Stimulated activated effector memory CD8-positive, alpha-beta T cell treated with anti-CD3 and anti-CD28 coated beads, Interleukin-12 subunit alpha, Interleukin-12 subunit beta, amount 100 ng/mL, for 72 hours (primary cell): ENCODE measurements at regions not wholly inside any gene's neighbourhood (a gene's known extent, or its start where the extent isn't known, plus 50 kb on each side); places are given as distances from the start of the nearest gene placed in this dataset.

ENCODE experiments used
- ATAC-seq: fragments of 150-1000 bp; cut with Tn5 transposase; 2 replicates; pipeline ENCODE4 v1.10.0; 2021
- DNase-seq, 2 donors: peaks; one replicate each; pipeline ENCODE4 v3.0.0; 2021 to 2022; ENCODE audit warnings: low spot score in 2 of 2
- H3K27ac Mint-ChIP-seq: one replicate; pipeline ENCODE4 v1.8.0; 2022; ENCODE audit warnings: mild to moderate bottlenecking, mixed read lengths
- H3K36me3 Mint-ChIP-seq: one replicate; pipeline ENCODE4 v1.8.0; 2022; ENCODE audit warnings: mild to moderate bottlenecking, mixed read lengths
- H3K4me1 Mint-ChIP-seq: one replicate; pipeline ENCODE4 v1.8.0; 2022; ENCODE audit warnings: mixed read lengths
- H3K4me3 Mint-ChIP-seq: one replicate; pipeline ENCODE4 v1.8.0; 2022; ENCODE audit warnings: mild to moderate bottlenecking, mixed read lengths
- H3K9me3 Mint-ChIP-seq: one replicate; pipeline ENCODE4 v1.8.0; 2022; ENCODE audit warnings: mixed read lengths

- H3K9me3 Mint-ChIP-seq: no peaks in the 10 kb centered on the region
- no peak overlapping the region for H3K27ac Mint-ChIP-seq
- H3K36me3 Mint-ChIP-seq: no peaks in the 10 kb centered on the region
- DNase-seq (no peak), ATAC-seq (no peak)
- peaks cover 14% of the 10 kb centered on the region for H3K4me1 Mint-ChIP-seq
- no peak overlapping the region for H3K4me3 Mint-ChIP-seq
Measured at GRCh38 chr6:41453244-41453643, 92.9 kb upstream of the FOXP4 start.

GRCh38 chr6:41454189-41454789 is 91.9 kb upstream of the FOXP4 start:
- no peak for DNase-seq
- H3K27ac Mint-ChIP-seq: no peak overlapping the region
- no peak overlapping the region for H3K4me3 Mint-ChIP-seq
- no peaks in the 10 kb centered on the region for H3K36me3 Mint-ChIP-seq
- ATAC-seq: no peak
- H3K4me1 Mint-ChIP-seq: peaks cover 12% of the 10 kb centered on the region
- H3K9me3 Mint-ChIP-seq: no peaks in the 10 kb centered on the region

DNA sequence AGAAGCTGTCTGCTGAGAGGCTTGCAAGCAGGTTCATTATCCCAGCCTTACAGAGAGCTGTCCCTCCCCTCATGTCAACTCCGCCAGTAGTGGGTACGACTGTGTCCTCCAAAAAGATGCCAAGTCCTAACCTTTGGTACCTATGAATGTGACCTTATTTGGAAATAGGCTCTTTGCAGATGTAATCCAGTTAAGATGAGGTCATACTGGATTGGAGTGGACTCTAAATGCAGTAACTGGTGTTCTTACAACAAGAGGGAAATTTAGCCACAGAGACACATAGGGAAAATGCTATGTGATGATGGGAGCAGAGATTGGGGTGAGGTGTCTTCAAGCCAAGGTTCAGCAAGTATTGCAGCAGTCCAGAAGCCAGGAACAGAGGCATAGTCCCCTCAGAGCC is 90.8 kb upstream of the FOXP4 start:
- no peak for ATAC-seq
- Mint-ChIP-seq H3K4me1 (peaks cover 6% of the 10 kb centered on the region), H3K4me3 (no peak overlapping the region), H3K27ac (no peak overlapping the region), H3K9me3 (no peaks in the 10 kb centered on the region), H3K36me3 (no peaks in the 10 kb centered on the region)
- DNase-seq: no peak

DNA sequence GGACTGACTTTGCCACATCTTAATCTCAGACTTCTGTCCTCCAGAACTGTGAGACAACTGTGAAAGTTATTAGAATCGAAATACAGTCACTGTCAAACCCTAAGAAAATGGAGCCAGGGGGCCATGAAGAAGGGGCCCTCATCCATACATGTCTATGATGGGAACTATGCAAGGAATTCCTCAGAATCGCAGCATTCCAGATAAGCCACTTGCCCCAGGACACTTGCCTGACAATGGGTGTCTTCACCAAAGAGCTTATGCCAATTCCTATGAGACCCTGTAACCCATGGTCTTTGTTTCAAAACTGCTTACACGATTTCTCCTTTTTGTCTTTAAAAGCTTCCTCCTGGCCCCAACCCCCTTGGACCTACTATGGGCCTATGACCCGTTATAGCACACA is 90.4 kb upstream of the FOXP4 start:
- H3K9me3 Mint-ChIP-seq: no peaks in the 10 kb centered on the region
- H3K4me3 Mint-ChIP-seq: no peak overlapping the region
- H3K27ac Mint-ChIP-seq: no peak overlapping the region
- DNase-seq: no peak
- no peak for ATAC-seq
- peaks cover 6% of the 10 kb centered on the region for H3K4me1 Mint-ChIP-seq
- H3K36me3 Mint-ChIP-seq: no peaks in the 10 kb centered on the region

GRCh38 chr6:41457303-41457670 is 88.9 kb upstream of the FOXP4 start:
- no peak overlapping the region for H3K4me3 Mint-ChIP-seq
- no peaks in the 10 kb centered on the region for H3K9me3 Mint-ChIP-seq
- no peaks in the 10 kb centered on the region for H3K36me3 Mint-ChIP-seq
- DNase-seq: no peak
- ATAC-seq: no peak
- no peak overlapping the region for H3K27ac Mint-ChIP-seq
- H3K4me1 Mint-ChIP-seq: peaks cover 6% of the 10 kb centered on the region

DNA sequence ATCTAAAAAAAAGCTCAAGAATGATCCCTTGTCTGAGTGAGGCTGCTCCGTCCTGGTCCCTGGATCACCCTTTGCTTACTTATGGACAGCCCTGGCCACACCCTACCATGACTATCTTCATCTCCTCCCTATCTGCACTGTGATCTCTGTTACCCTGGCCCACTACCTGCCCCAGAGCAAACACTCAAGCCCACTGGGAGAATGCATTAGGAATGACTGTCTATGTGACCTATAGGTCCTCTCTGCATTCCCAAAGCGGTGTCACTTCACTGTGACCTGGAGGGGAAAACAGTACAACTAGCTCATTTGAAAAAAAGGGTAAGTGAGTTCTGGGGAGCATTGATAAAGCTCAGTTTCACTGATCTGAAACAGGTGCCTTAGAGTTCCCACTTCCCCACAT is 86.4 kb upstream of the FOXP4 start:
- H3K36me3 Mint-ChIP-seq: no peaks in the 10 kb centered on the region
- H3K4me1 Mint-ChIP-seq: peaks cover 12% of the 10 kb centered on the region
- no peak overlapping the region for H3K27ac Mint-ChIP-seq

GRCh38 chr6:41460742-41461336 is 85.3 kb upstream of the FOXP4 start:
- Mint-ChIP-seq H3K9me3 (no peaks in the 10 kb centered on the region), H3K4me1 (peaks cover 12% of the 10 kb centered on the region), H3K27ac (no peak overlapping the region), H3K4me3 (no peak overlapping the region), H3K36me3 (no peaks in the 10 kb centered on the region)
- ATAC-seq (no peak), DNase-seq (no peak)

More for the DNA sequence above, 86.4 kb upstream of the FOXP4 start:
- no peak for ATAC-seq
- no peaks in the 10 kb centered on the region for H3K9me3 Mint-ChIP-seq
- no peak overlapping the region for H3K4me3 Mint-ChIP-seq
- DNase-seq: no peak

GRCh38 chr6:41462033-41462432 is 84.1 kb upstream of the FOXP4 start:
- Mint-ChIP-seq H3K27ac (no peak overlapping the region), H3K9me3 (no peaks in the 10 kb centered on the region), H3K36me3 (no peaks in the 10 kb centered on the region), H3K4me3 (no peak overlapping the region), H3K4me1 (peaks cover 5% of the 10 kb centered on the region)
- no peak for ATAC-seq
- DNase-seq: no peak

GRCh38 chr6:41463062-41463930 is 82.9 kb upstream of the FOXP4 start:
- peak; percentile 68 for ATAC-seq
- no peaks in the 10 kb centered on the region for H3K36me3 Mint-ChIP-seq
- DNase-seq: peak in 1 of 2 donors; percentile 58

GRCh38 chr6:41464019-41464418 is 82.2 kb upstream of the FOXP4 start:
- H3K4me1 Mint-ChIP-seq: peaks cover 5% of the 10 kb centered on the region
- H3K4me3 Mint-ChIP-seq: no peak overlapping the region
- no peak for DNase-seq
- H3K27ac Mint-ChIP-seq: no peak overlapping the region
- H3K36me3 Mint-ChIP-seq: no peaks in the 10 kb centered on the region
- ATAC-seq: no peak
- no peaks in the 10 kb centered on the region for H3K9me3 Mint-ChIP-seq

More at GRCh38 chr6:41463062-41463930, 82.9 kb upstream of the FOXP4 start:
- no peak overlapping the region for H3K4me3 Mint-ChIP-seq
- no peak overlapping the region for H3K27ac Mint-ChIP-seq
- no peaks in the 10 kb centered on the region for H3K9me3 Mint-ChIP-seq
- H3K4me1 Mint-ChIP-seq: peaks cover 5% of the 10 kb centered on the region

DNA sequence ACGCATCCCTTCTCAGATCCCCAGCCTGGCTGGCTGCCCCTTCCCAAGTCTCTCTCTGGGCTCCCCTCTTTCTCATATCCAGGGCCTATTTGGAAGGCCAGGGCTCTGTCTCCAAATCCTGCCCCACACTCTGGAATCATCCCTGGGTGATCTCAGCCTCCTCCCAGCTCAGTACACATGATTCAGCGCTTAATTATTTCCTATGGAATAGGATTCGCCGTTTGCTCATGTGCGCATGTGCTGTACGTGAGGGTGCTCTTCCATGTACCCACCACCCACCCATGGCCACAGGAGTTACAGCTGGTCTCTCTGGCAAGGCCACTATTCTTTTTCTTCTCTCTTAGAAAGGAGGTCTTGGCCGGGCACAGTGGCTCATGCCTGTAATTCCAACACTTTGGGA is 81.7 kb upstream of the FOXP4 start:
- H3K27ac Mint-ChIP-seq: no peak overlapping the region
- H3K36me3 Mint-ChIP-seq: no peaks in the 10 kb centered on the region
- H3K9me3 Mint-ChIP-seq: no peaks in the 10 kb centered on the region
- peaks cover 8% of the 10 kb centered on the region for H3K4me1 Mint-ChIP-seq
- H3K4me3 Mint-ChIP-seq: no peak overlapping the region
- DNase-seq (no peak), ATAC-seq (no peak)

DNA sequence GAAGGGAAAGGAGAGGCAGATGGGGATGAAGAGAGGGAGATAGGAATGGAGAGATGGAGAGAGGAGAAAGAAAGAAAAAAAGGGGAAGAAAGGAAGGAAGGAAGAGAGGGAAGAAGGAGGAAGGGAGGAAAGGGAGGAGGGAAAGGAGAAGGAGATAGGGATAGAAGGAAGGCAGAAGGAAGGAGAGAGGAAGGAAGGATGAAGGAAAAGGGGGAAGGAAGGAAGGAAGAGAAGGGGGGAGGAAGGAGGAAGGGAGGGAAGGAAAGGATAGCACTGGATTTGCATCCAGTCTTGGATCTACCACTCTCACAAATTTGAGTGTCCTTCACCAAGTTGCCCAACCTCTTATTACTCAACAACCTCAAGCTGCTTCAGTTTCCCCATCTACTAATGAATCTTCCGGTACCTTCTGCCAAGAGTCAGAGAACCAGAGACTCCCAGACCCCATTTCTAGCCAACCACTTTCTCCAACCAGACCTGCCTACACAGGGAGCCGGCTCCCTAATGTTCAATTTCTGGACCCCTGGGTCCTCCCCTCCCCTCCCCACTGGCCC is 79.7 kb upstream of the FOXP4 start:
- Mint-ChIP-seq H3K4me3 (no peak overlapping the region), H3K36me3 (no peaks in the 10 kb centered on the region), H3K27ac (no peak overlapping the region), H3K4me1 (peaks cover 15% of the 10 kb centered on the region), H3K9me3 (no peaks in the 10 kb centered on the region)
- DNase-seq: no peak
- ATAC-seq: no peak

GRCh38 chr6:41467061-41467460 is 79.1 kb upstream of the FOXP4 start:
- Mint-ChIP-seq H3K9me3 (no peaks in the 10 kb centered on the region), H3K4me3 (no peak overlapping the region), H3K27ac (no peak overlapping the region), H3K36me3 (no peaks in the 10 kb centered on the region), H3K4me1 (peaks cover 15% of the 10 kb centered on the region)
- DNase-seq (no peak), ATAC-seq (no peak)

- H3K9me3 Mint-ChIP-seq: no peaks in the 10 kb centered on the region
- no peaks in the 10 kb centered on the region for H3K36me3 Mint-ChIP-seq
- DNase-seq: no peak
- H3K4me1 Mint-ChIP-seq: peaks cover 15% of the 10 kb centered on the region
- no peak overlapping the region for H3K4me3 Mint-ChIP-seq
- ATAC-seq: no peak
- no peak overlapping the region for H3K27ac Mint-ChIP-seq
Measured at GRCh38 chr6:41467627-41468404, 78.4 kb upstream of the FOXP4 start.
